GM12878 (cell line): ENCODE measurements at regions not wholly inside any gene's neighbourhood (a gene's known extent, or its start where the extent isn't known, plus 50 kb on each side); places are given as distances from the start of the nearest gene placed in this dataset.

Experiments used
- ATAC-seq: fragments of 200-7000 bp; cut with Tn5 transposase; 3 replicates; pipeline ENCODE4 v1.9.1; 2020; ENCODE audit warnings: mild to moderate bottlenecking, moderate library complexity
- BruUV-seq: library from RNA; stranded (reverse); fragments of 400-500 nt; replicated peaks from 2 replicates; lab custom pipeline; 2021; lab: Mats Ljungman, UMichigan
- CTCF ChIA-PET: fragments of 300-600 bp; sonication (Branson Sonifier 250); formaldehyde crosslinking; extraction: SDS; loops from one replicate; lab custom pipeline; 2021; ENCODE audit warnings: inconsistent platforms; lab: Yijun Ruan, JAX
- POLR2A ChIA-PET: fragments of 350-600 bp; formaldehyde crosslinking; extraction: SDS; loops from one replicate; lab custom pipeline; 2021; ENCODE audit warnings: inconsistent platforms; lab: Charles Lee
- RAD21 ChIA-PET: fragments of 300-600 bp; sonication (Branson Sonifier 250); formaldehyde crosslinking; loops from one replicate; lab custom pipeline; 2023; ENCODE audit warnings: antibody characterized with exemption; ENCODE audit not compliant: unreplicated experiment; lab: Charles Lee
- SMC1A ChIA-PET: fragments of 300-600 bp; sonication (Branson Sonifier 250); formaldehyde crosslinking; loops from one replicate; lab custom pipeline; 2023; ENCODE audit not compliant: unreplicated experiment, uncharacterized antibody; lab: Charles Lee
- DNase-seq: peaks from one replicate; pipeline ENCODE4 v3.0.0-alpha.2; 2011; ENCODE audit warnings: low read depth, low spot score
- FAIRE-seq: peaks from 3 replicates; lab custom pipeline; 2011; peaks lifted over from hg19 to GRCh38; lab: Jason Lieb, UNC
- H2AFZ ChIP-seq: 2 replicates; pipeline ENCODE4 v1.6.0; 2011; ENCODE audit warnings: low read depth, low read length, control low read depth; ENCODE audit not compliant: control insufficient read depth
- H3K27ac ChIP-seq: 2 replicates; pipeline ENCODE4 v1.5.1; 2011; ENCODE audit warnings: control low read depth; ENCODE audit not compliant: control insufficient read depth, insufficient read depth
- H3K27me3 ChIP-seq, 2 experiments: replicated peaks in 1 of 2; 2 replicates each; pipeline versions ENCODE4 v1.6.0 to v1.6.1; 2011; ENCODE audit warnings: low read length in 1 of 2; ENCODE audit not compliant: control insufficient read depth in 2 of 2, insufficient read depth in 2 of 2
- H3K36me3 ChIP-seq, 2 experiments: 2 replicates each; pipeline ENCODE4 v1.5.1; 2011; ENCODE audit warnings: low read length in 1 of 2; ENCODE audit not compliant: control insufficient read depth in 2 of 2, insufficient read depth in 2 of 2
- H3K4me1 ChIP-seq: 2 replicates; pipeline ENCODE4 v1.6.1; 2011; ENCODE audit warnings: mild to moderate bottlenecking, low read length, moderate library complexity, mixed read lengths; ENCODE audit not compliant: control insufficient read depth, insufficient read depth
- H3K4me2 ChIP-seq: 2 replicates; pipeline ENCODE4 v1.6.0; 2011; ENCODE audit warnings: control low read depth; ENCODE audit not compliant: control insufficient read depth, insufficient read depth
- H3K4me3 ChIP-seq: fragments of 200-600 bp; sonication (generic); 2 replicates; pipeline ENCODE4 v1.5.1; 2016
- H3K79me2 ChIP-seq: 2 replicates; pipeline ENCODE4 v1.6.0; 2011; ENCODE audit warnings: low read length; ENCODE audit not compliant: control insufficient read depth, insufficient read depth
- H3K9ac ChIP-seq: 2 replicates; pipeline ENCODE4 v1.8.0; 2011; ENCODE audit warnings: low read length, control low read depth, mixed read lengths; ENCODE audit not compliant: control insufficient read depth, insufficient read depth
- H3K9me3 ChIP-seq: replicated peaks from 3 replicates; pipeline ENCODE4 v1.5.1; 2011; ENCODE audit warnings: mild to moderate bottlenecking, low read length; ENCODE audit not compliant: control insufficient read depth, insufficient read depth
- H4K20me1 ChIP-seq: 2 replicates; pipeline ENCODE4 v1.6.0; 2011; ENCODE audit not compliant: control insufficient read depth, insufficient read depth
- EED ChIP-seq: sonication (generic); IDR thresholded peaks from 2 replicates; pipeline ENCODE4 v1.6.1; 2016; ENCODE audit warnings: antibody characterized with exemption, low read depth
- IKZF2 ChIP-seq, 2 experiments: fragments of 450-650 bp; IDR thresholded peaks; 2 replicates each; pipeline ENCODE4 v1.6.1; 2017; ENCODE audit warnings: mild to moderate bottlenecking in 2 of 2, moderate library complexity in 2 of 2
- RCOR1 ChIP-seq: conservative IDR thresholded peaks from 2 replicates; pipeline ENCODE4 v1.6.1; 2012; ENCODE audit warnings: low read depth, low read length, improper control_type of control experiment
- RUNX3 ChIP-seq: IDR thresholded peaks from 2 replicates; pipeline ENCODE4 v1.6.1; 2012; ENCODE audit warnings: low read length, inconsistent platforms
- SUPT20H ChIP-seq: IDR thresholded peaks from 2 replicates; pipeline ENCODE4 v1.6.1; 2011; ENCODE audit warnings: low read depth, mild to moderate bottlenecking, low read length, moderate library complexity, borderline replicate concordance; ENCODE audit not compliant: control insufficient read depth
- ZNF384 ChIP-seq: IDR thresholded peaks from 2 replicates; pipeline ENCODE4 v1.6.1; 2012; ENCODE audit warnings: low read depth, mild to moderate bottlenecking, low read length, improper control_type of control experiment, borderline replicate concordance
- ZNF622 ChIP-seq: fragments of 450-650 bp; IDR thresholded peaks from 2 replicates; pipeline ENCODE4 v1.6.1; 2017; ENCODE audit warnings: mild to moderate bottlenecking, inconsistent platforms
- WGBS: methylation state at CpG from one replicate; pipeline ENCODE4 v1.1.6; 2016; ENCODE audit warnings: low lambda C conversion rate; ENCODE audit not compliant: insufficient replicate concordance, insufficient coverage; ENCODE audit errors: missing lambda C conversion rate; 5-methylcytosine and 5-hydroxymethylcytosine counted together
- in situ Hi-C: fragments of 300-500 bp; cut with MboI; formaldehyde crosslinking; loops from 9 replicates; pipeline ENCODE4 v1.14.3; 2018; ENCODE audit warnings: mixed read lengths
- intact Hi-C: fragments of 100-400 bp; cut with micrococcal nuclease; formaldehyde crosslinking; loops from one replicate; pipeline ENCODE4 v1.14.2; 2022; ENCODE audit not compliant: unreplicated experiment
- TF ChIP-seq, protein P1 (sequence below): IDR thresholded peaks from 2 replicates; pipeline ENCODE4 v1.6.1; 2012; ENCODE audit warnings: low read length, inconsistent platforms

DNA sequence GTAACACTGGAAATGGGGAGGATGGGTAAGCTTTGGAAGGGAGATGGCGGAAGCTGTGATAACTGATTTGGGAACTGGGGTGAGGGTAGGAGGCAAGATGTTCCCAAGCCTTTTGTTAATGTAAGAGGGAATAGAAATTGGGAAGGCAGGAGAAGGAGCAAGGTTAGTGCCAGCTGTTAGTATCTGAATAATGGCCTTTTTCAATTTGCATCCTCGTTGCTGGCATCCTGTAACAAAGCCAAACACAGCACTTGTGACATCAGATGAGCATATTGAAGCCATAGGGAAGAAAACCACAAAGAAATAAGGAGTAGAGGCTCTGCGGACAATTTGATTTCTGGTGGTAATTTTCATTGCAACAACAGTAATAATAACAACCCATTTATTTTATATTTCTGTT, 70.9 kb upstream of the CLMP start (continued):
- no peak for TF ChIP-seq RCOR1
- TF ChIP-seq SUPT20H: no peak
- TF ChIP-seq, protein P1, sequence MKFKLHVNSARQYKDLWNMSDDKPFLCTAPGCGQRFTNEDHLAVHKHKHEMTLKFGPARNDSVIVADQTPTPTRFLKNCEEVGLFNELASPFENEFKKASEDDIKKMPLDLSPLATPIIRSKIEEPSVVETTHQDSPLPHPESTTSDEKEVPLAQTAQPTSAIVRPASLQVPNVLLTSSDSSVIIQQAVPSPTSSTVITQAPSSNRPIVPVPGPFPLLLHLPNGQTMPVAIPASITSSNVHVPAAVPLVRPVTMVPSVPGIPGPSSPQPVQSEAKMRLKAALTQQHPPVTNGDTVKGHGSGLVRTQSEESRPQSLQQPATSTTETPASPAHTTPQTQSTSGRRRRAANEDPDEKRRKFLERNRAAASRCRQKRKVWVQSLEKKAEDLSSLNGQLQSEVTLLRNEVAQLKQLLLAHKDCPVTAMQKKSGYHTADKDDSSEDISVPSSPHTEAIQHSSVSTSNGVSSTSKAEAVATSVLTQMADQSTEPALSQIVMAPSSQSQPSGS: no peak
- no peak for TF ChIP-seq ZNF622

DNA sequence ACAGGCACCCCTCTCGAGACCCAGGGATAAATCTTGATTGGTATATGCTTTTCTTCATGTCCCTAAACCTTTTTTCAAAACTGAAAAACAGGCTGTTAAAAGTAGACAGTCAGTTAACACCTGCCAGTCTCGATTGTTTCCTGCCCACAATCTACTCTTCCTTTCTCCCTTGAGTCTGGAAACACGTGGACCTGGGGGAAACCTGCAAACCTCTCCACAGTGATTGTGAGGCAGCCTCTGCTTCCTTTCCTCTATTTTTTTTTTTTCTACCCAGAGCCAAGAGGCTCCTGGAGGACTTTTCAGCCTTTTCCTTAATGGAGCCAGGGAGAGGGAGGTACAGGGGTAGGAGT, 69.4 kb upstream of the CLMP start:
- intact Hi-C loops: loop anchor here (5.0 kb wide), 1 partner anchor 152 kb away; no protein-coding TSS in a partner anchor
- peak overlapping the region; percentile 53; the same call in 1 of the 2 replicates for H3K27ac ChIP-seq
- in situ Hi-C loops: no loop called here

More for the DNA sequence above, 69.4 kb upstream of the CLMP start:
- WGBS: 4% methylated on average over 3 of the region's 3 CpGs
- RAD21 ChIA-PET: interaction anchor here (2.1 kb wide), 1 partner anchor 143 kb away, joined by 10 read pairs; no protein-coding TSS in a partner anchor
- no peak overlapping the region for H2AFZ ChIP-seq
- H3K9me3 ChIP-seq: no peaks in the 10 kb centered on the region
- H3K9ac ChIP-seq: no peak overlapping the region
- no TSS peak for BruUV-seq
- H3K4me1 ChIP-seq: peaks cover 20% of the 10 kb centered on the region
- no peaks in the 10 kb centered on the region for H3K79me2 ChIP-seq
- SMC1A ChIA-PET: interaction anchor here (1.0 to 1.3 kb wide), 3 partner anchors 35 to 215 kb away, joined by 3 to 4 read pairs (median 4); no protein-coding TSS in a partner anchor
- FAIRE-seq (no peak), DNase-seq (no peak), ATAC-seq (peak; percentile 28)
- no peaks in the 10 kb centered on the region for H3K27me3 ChIP-seq
- peak overlapping the region; percentile 96 for H3K4me2 ChIP-seq
- H3K36me3 ChIP-seq: no peaks in the 10 kb centered on the region
- CTCF ChIA-PET: interaction anchor here (0.6 to 4.0 kb wide), 3 partner anchors 18 to 211 kb away, joined by 3 to 62 read pairs (median 6); no protein-coding TSS in a partner anchor
- H4K20me1 ChIP-seq: no peaks in the 10 kb centered on the region
- POLR2A ChIA-PET: no interaction called here
- TF ChIP-seq EED (peak; percentile 74), IKZF2 (IDR thresholded peaks at IDR 0.05) (peak in 1 of 2 experiments; percentile 11; a peak in 1 of 4 replicates), ZNF384 (no peak), ZNF622 (no peak), RUNX3 (peak; percentile 45)
- TF ChIP-seq, all 136 proteins: peak for 3
- H3K4me3 ChIP-seq: 0 out of 2 replicates have a peak overlapping the region, but pooled peaks have one; percentile 39
